ENCODE measurements at regions not wholly inside any gene's neighbourhood (a gene's known extent, or its start where the extent isn't known, plus 50 kb on each side); places are given as distances from the start of the nearest gene placed in this dataset.

DNA sequence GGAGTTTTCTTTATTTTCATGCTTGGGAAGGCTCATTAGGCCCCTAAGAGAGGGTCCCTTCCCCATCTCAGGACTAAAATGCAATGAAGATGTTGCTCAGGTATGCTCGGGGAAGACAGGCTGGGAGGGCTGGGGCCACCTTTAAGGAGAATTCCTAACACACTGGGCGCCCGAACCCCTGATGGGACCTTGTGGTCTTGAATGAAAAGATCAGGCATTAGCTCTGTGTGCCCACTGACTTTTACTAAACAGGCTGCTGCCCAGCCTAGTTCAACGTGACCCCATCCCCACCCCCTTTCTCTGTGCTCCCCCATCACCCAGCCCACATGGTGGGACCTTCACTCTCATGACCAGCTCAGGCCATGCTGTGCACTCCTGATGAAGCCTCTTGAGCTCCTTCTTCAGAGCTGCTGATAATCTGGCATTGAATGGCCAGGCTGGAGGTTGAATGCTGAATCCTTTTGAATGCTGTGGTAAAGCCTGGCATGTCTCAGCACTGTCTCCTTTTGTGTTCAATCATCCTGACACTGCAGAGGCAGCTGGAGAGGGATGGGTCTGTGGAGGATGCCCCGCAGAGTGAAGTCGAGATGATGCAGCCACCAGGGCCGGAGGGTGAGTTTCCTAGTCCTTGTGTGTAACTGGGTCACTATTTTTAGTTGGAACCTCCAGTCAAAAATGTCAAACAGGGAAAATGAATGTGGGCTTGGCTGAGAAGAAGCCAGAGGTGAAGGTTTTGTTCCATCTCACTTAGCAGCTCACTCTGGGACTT is 209.1 kb downstream of the UQCRFS1 start:
- Histone ChIP-seq H3K36me3 (ENCODE audit: control insufficient read depth in 2 of 2, insufficient read depth in 2 of 2, low read length in 1 of 2) (no peaks in the 10 kb centered on the region), H3K27ac (ENCODE audit: control insufficient read depth, insufficient read depth) (no peak overlapping the region), H3K4me2 (ENCODE audit: control insufficient read depth, insufficient read depth) (no peak overlapping the region), H3K4me1 (ENCODE audit: control insufficient read depth, insufficient read depth, low read length) (no peaks in the 10 kb centered on the region), H3K4me3 (no peak overlapping the region), H3K27me3 (replicated peaks in 1 of 2; ENCODE audit: control insufficient read depth in 2 of 2, insufficient read depth in 2 of 2, low read length in 1 of 2) (no peaks in the 10 kb centered on the region), H2AFZ (ENCODE audit: control insufficient read depth, low read depth, low read length) (no peak overlapping the region), H3K9ac (ENCODE audit: control insufficient read depth, insufficient read depth, low read length) (no peak overlapping the region), H3K9me3 (replicated peaks; ENCODE audit: control insufficient read depth, insufficient read depth, low read length) (no peaks in the 10 kb centered on the region; the same call in 2 of the 3 replicates), H4K20me1 (ENCODE audit: control insufficient read depth, insufficient read depth) (no peaks in the 10 kb centered on the region), H3K79me2 (ENCODE audit: control insufficient read depth, insufficient read depth, low read length) (no peaks in the 10 kb centered on the region)
- WGBS (ENCODE audit: insufficient coverage, insufficient replicate concordance, low lambda C conversion rate, missing lambda C conversion rate), result 35% methylated on average over 7 of the region's 7 CpGs
- in situ Hi-C loops (cut with MboI), result no loop called here
- CTCF ChIA-PET, result no interaction called here
- no TSS peak for BruUV-seq (replicated peaks)
- no peak for TF ChIP-seq RUNX3 (IDR thresholded peaks at IDR 0.05; ENCODE audit: low read length)
- DNase-seq (ENCODE audit: low read depth, low spot score) (no peak), FAIRE-seq (no peak), ATAC-seq (no peak)
- SMC1A ChIA-PET (ENCODE audit: uncharacterized antibody, unreplicated experiment), result no interaction called here
- RAD21 ChIA-PET (ENCODE audit: unreplicated experiment), result no interaction called here
- POLR2A ChIA-PET, result no interaction called here
- intact Hi-C loops (cut with micrococcal nuclease; ENCODE audit: unreplicated experiment), result no loop called here

DNA sequence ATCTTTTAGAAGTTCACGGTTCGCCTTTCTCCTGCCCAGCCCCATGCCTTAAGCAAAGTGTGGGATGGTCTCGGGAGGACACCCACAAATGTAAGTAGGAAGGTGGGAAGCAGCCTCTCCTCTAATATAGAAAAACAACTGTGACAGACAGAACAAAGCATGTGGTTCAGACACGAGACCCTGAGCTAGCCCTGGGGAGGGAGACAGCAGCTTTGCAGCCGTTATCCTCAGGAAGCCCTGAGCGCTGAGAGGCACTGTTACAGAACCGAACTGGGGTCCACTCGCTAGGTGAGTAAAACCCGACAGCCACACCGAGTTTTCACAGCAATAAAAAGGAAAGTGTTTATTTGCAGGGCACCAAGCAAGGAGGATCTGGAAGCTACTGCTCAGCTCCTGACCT is 210.6 kb downstream of the UQCRFS1 start:
- ATAC-seq (no peak), FAIRE-seq (no peak), DNase-seq (ENCODE audit: low read depth, low spot score) (no peak)
- in situ Hi-C loops (cut with MboI), result no loop called here
- Histone ChIP-seq H3K36me3 (ENCODE audit: control insufficient read depth in 2 of 2, insufficient read depth in 2 of 2, low read length in 1 of 2) (no peaks in the 10 kb centered on the region), H3K4me2 (ENCODE audit: control insufficient read depth, insufficient read depth) (no peak overlapping the region), H3K79me2 (ENCODE audit: control insufficient read depth, insufficient read depth, low read length) (no peaks in the 10 kb centered on the region), H2AFZ (ENCODE audit: control insufficient read depth, low read depth, low read length) (no peak overlapping the region), H4K20me1 (ENCODE audit: control insufficient read depth, insufficient read depth) (no peaks in the 10 kb centered on the region), H3K4me1 (ENCODE audit: control insufficient read depth, insufficient read depth, low read length) (no peaks in the 10 kb centered on the region), H3K9me3 (replicated peaks; ENCODE audit: control insufficient read depth, insufficient read depth, low read length) (no peaks in the 10 kb centered on the region; the same call in 2 of the 3 replicates), H3K9ac (ENCODE audit: control insufficient read depth, insufficient read depth, low read length) (no peak overlapping the region), H3K27me3 (replicated peaks in 1 of 2; ENCODE audit: control insufficient read depth in 2 of 2, insufficient read depth in 2 of 2, low read length in 1 of 2) (no peaks in the 10 kb centered on the region), H3K4me3 (no peak overlapping the region), H3K27ac (ENCODE audit: control insufficient read depth, insufficient read depth) (no peak overlapping the region)
- 53% methylated on average over 10 of the region's 10 CpGs for WGBS (ENCODE audit: insufficient coverage, insufficient replicate concordance, low lambda C conversion rate, missing lambda C conversion rate)
- RAD21 ChIA-PET (ENCODE audit: unreplicated experiment), result no interaction called here
- SMC1A ChIA-PET (ENCODE audit: uncharacterized antibody, unreplicated experiment), result no interaction called here
- POLR2A ChIA-PET, result no interaction called here
- BruUV-seq (replicated peaks), result no TSS peak
- intact Hi-C loops (cut with micrococcal nuclease; ENCODE audit: unreplicated experiment), result no loop called here
- no peak for TF ChIP-seq RFX5 (IDR thresholded peaks at IDR 0.05; ENCODE audit: low read depth, low read length)
- TF ChIP-seq, protein P1, sequence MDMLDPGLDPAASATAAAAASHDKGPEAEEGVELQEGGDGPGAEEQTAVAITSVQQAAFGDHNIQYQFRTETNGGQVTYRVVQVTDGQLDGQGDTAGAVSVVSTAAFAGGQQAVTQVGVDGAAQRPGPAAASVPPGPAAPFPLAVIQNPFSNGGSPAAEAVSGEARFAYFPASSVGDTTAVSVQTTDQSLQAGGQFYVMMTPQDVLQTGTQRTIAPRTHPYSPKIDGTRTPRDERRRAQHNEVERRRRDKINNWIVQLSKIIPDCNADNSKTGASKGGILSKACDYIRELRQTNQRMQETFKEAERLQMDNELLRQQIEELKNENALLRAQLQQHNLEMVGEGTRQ (IDR thresholded peaks at IDR 0.05; ENCODE audit: borderline replicate concordance, low read depth, low read length), result no peak
- CTCF ChIA-PET, result no interaction called here
